ENCODE measurements at regions not wholly inside any gene's neighbourhood (a gene's known extent, or its start where the extent isn't known, plus 50 kb on each side); places are given as distances from the start of the nearest gene placed in this dataset.
"Not testable (repeated sequence)": the region's sequence is repeated elsewhere in the genome, so short reads cannot be mapped to it uniquely, and the experiment has no call there.

GRCh38 chr5:26535215-26535614 is 503.2 kb downstream of the CDH9 start:
- no peak for DNase-seq

- no peak for DNase-seq
Measured at GRCh38 chr5:26530305-26530704, 508.1 kb downstream of the CDH9 start.

- DNase-seq, result no peak
Measured at GRCh38 chr5:26519245-26519644, 519.1 kb downstream of the CDH9 start.

GRCh38 chr5:26518065-26518464 is 520.3 kb downstream of the CDH9 start:
- no peak for DNase-seq

- DNase-seq, result no peak
Measured at GRCh38 chr5:26498972-26499371, 539.4 kb downstream of the CDH9 start.

GRCh38 chr5:26495437-26495836 is 542.9 kb downstream of the CDH9 start:
- DNase-seq, result no peak

GRCh38 chr5:26492906-26493459 is 545.4 kb downstream of the CDH9 start:
- DNase-seq, result no peak

- no peak for DNase-seq
Measured at GRCh38 chr5:26487553-26487952, 550.8 kb downstream of the CDH9 start.

GRCh38 chr5:26486631-26487030 is 551.8 kb downstream of the CDH9 start:
- no peak for DNase-seq

GRCh38 chr5:26485146-26485860 is 553.1 kb downstream of the CDH9 start:
- not testable (repeated sequence) for DNase-seq

- DNase-seq, result peak; percentile 7
Measured at GRCh38 chr5:26482810-26483375, 555.5 kb downstream of the CDH9 start.

GRCh38 chr5:26482076-26482809 is 556.1 kb downstream of the CDH9 start:
- DNase-seq, result no peak

- no peak for DNase-seq
Measured at GRCh38 chr5:26470439-26470838, 567.9 kb downstream of the CDH9 start.

- no peak for DNase-seq
Measured at GRCh38 chr5:26439121-26439520, 599.3 kb downstream of the CDH9 start.

- no peak for DNase-seq
Measured at GRCh38 chr5:26434688-26435087, 603.7 kb downstream of the CDH9 start.

- no peak for DNase-seq
Measured at GRCh38 chr5:26432386-26432785, 606.0 kb downstream of the CDH9 start.

GRCh38 chr5:26430323-26430722 is 608.1 kb downstream of the CDH9 start:
- DNase-seq, result no peak

GRCh38 chr5:26427281-26427680 is 611.1 kb downstream of the CDH9 start:
- no peak for DNase-seq

- no peak for DNase-seq
Measured at GRCh38 chr5:26419987-26420386, 618.4 kb downstream of the CDH9 start.

GRCh38 chr5:26416911-26417310 is 621.5 kb downstream of the CDH9 start:
- DNase-seq, result no peak

- no peak for DNase-seq
Measured at GRCh38 chr5:26415987-26416779, 622.2 kb downstream of the CDH9 start.

- DNase-seq, result no peak
Measured at GRCh38 chr5:26390608-26391007, 647.8 kb downstream of the CDH9 start.

GRCh38 chr5:26388976-26389375 is 649.4 kb downstream of the CDH9 start:
- DNase-seq, result no peak

Data from NCI-H526 treated with DMSO at 0.1 percent for 48 hours (cell line).